Fibroblast of mammary gland (primary cell): ENCODE measurements at regions not wholly inside any gene's neighbourhood (a gene's known extent, or its start where the extent isn't known, plus 50 kb on each side); places are given as distances from the start of the nearest gene placed in this dataset.

ENCODE experiments used
- DNase-seq: peaks from one replicate; pipeline ENCODE4 v3.0.0-alpha.2; 2010; ENCODE audit warnings: low read depth
- H3K4me3 ChIP-seq: 2 replicates; pipeline ENCODE4 v1.5.1; 2011; ENCODE audit warnings: low read depth, mild to moderate bottlenecking, low read length, moderate library complexity; ENCODE audit not compliant: control insufficient read depth
- TF ChIP-seq, protein P1 (sequence below): conservative IDR thresholded peaks from 2 replicates; pipeline ENCODE4 v1.5.1; 2011; ENCODE audit warnings: low read depth, low read length, inconsistent platforms; ENCODE audit not compliant: control insufficient read depth, insufficient read depth

DNA sequence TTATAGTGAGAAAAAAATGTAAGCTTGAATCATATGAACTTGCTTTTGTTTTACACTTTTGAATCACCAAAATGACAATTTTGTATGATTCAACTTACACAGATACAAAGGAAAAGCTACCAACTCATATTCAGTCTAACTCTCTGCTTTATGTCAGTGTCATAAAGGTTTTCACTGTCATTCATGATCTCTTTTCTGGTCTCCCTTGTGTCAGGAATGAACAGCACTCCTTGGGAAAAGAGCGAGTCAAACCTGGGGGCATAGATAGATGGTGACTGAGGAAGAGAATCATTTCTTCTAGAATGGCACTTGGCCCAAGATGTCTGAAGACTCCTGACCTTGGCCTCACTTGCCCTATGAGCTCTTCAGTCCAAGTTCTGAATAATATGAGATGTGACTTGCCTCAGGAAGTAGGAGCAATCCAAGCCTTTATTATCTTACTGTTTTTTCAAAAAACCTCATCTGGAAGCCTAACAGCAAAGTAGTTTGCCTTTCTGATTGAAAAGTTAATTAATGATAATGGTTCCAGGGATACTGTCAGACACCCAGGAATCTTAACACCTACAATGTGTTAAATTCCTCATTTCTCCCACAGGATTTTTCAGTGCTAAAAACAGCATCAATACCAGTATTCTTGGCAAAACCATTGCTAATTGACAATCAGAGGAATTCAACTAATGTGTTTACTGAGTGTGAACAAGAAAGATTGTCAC, 270.0 kb upstream of the HSF2 start:
- H3K4me3 ChIP-seq, result no peak overlapping the region
- peak; percentile 5 for DNase-seq
- TF ChIP-seq, protein P1, sequence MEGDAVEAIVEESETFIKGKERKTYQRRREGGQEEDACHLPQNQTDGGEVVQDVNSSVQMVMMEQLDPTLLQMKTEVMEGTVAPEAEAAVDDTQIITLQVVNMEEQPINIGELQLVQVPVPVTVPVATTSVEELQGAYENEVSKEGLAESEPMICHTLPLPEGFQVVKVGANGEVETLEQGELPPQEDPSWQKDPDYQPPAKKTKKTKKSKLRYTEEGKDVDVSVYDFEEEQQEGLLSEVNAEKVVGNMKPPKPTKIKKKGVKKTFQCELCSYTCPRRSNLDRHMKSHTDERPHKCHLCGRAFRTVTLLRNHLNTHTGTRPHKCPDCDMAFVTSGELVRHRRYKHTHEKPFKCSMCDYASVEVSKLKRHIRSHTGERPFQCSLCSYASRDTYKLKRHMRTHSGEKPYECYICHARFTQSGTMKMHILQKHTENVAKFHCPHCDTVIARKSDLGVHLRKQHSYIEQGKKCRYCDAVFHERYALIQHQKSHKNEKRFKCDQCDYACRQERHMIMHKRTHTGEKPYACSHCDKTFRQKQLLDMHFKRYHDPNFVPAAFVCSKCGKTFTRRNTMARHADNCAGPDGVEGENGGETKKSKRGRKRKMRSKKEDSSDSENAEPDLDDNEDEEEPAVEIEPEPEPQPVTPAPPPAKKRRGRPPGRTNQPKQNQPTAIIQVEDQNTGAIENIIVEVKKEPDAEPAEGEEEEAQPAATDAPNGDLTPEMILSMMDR, result no peak

DNA sequence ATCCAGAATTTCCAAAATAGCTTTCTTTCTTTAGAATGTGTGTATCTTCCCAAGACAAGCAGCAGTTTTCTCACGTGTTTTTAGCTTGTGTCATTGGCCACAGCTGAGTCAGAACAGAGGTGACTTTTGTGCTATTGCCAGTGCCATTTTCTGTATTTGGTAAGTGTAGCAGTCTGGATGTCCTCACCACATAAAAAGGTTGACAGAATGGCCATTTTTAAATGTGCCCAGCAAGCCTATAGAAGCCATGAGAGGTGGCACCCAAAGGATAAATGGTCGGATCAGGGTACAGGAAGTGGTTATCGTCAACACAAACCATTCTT, 269.5 kb upstream of the HSF2 start:
- H3K4me3 ChIP-seq, result no peak overlapping the region
- DNase-seq, result peak; percentile 9
- TF ChIP-seq, protein P1, result no peak

DNA sequence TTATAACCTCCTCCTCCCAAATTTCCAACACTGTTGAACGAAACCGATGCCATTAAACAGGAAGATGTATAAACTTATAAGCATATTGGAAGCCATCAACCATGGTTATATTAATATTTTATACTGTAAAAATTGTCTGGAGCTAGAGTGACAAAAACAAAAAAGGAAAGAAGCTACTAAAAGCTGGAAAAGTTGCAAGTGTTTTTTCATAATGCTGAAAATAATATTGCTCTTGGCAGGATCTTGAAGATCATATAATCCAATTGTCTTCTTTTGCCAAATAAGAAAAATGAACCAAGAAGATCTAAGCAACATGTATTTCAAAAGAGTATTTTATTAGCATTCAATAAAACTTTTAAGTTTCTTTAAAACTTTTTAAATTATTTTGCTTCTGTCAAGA, 268.9 kb upstream of the HSF2 start:
- TF ChIP-seq, protein P1, result no peak
- no peak for DNase-seq
- no peak overlapping the region for H3K4me3 ChIP-seq

DNA sequence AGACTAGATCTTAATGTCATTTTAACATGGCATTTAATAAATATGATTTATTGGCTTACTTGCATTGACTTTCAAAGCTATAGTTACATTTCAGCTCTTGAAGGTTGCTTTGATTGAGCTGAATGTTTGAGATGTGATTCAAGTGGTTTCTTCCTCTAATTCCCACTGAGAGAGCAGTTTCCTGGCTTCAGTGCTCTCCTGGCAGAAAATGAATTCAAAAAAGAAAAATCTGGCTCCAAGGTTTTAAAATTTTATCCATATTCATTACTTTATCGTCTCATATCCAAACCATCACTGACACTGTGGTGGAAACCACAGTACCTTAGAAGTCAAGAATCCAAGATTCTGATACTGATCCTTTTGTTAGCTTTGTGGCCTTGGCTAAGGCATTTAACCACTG, 263.1 kb upstream of the HSF2 start:
- H3K4me3 ChIP-seq, result no peak overlapping the region
- DNase-seq, result no peak
- TF ChIP-seq, protein P1, result no peak

DNA sequence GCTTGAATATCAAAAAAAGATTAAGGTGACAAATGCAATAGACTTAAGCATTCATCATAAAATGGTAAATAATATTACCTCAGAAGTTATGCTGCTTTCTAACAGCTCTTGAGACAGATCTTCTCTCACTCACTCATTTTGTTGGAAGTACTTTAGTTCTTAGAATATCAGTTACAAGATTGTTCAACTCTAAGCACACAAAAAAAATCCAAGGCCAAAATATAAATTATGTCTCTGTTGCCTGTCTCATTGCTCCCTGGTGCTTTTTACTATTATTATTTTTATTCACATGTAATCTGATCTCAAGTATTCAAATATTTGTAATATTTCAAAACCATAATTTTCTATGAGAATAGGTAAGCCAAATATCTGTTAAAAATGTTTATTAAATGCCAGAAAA, 259.4 kb upstream of the HSF2 start:
- TF ChIP-seq, protein P1, result no peak
- DNase-seq, result no peak
- no peak overlapping the region for H3K4me3 ChIP-seq

DNA sequence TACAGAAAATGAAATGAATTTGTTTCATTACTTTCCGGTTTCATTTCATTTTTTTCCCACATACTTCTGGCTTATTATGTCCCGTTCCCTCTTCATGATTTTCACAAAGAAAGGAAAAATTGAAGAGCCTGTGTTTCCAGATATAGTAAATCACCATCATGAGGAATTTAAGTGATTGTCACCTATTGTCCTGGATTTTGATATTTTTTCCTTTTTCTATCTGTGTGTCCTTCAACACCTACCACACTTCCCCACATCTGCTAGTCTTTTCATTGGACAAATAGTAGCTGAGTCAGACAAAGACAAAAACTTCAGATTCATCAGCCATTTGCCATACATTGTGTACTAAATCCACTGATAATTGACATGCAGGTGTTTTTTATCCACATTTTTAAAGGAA, 258.2 kb upstream of the HSF2 start:
- DNase-seq, result no peak
- no peak overlapping the region for H3K4me3 ChIP-seq
- TF ChIP-seq, protein P1, result no peak

DNA sequence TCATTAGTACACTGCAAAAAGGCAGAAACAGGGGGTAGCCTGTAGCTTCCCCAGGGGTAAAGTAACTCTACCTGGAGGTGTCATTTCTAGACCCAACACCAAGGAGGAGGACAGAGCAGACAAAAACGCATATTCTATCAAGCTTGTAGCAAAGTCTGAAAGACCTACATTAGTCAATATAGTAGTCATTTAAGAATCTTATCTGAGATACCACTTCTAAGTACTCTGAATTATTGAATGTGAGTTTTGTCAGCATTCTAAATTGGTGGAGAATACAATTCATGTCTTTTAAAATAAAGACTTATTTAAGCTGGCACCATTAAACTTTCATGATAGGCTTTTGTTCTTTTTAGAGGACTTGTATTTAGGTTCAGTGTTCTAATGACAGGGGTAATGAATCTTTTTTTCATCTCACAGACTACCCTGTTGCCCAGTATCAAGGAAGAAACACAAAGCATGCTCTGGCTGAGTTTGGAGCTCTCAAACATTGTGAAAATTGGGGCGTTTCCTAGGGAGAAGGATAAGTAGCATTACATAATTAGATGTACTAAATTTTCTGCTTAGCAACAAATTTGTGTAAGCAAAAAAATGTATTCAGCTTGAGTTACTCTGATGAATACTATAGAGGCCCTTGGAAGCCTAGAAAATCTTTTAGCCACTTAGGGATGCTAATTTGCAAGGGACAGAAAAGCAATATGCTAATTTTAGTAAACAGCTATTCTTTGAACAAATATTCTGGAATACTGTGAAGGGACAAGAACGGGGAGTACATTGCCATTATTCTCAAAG, 255.4 kb upstream of the HSF2 start:
- TF ChIP-seq, protein P1, result no peak
- H3K4me3 ChIP-seq, result no peak overlapping the region
- DNase-seq, result no peak
